AG04450 (cell line): ENCODE measurements at regions not wholly inside any gene's neighbourhood (a gene's known extent, or its start where the extent isn't known, plus 50 kb on each side); places are given as distances from the start of the nearest gene placed in this dataset.

Experiments
- CTCF ChIA-PET: fragments of 300-600, 350-600 bp; formaldehyde crosslinking; extraction: SDS; loops from one replicate; lab custom pipeline; 2022; ENCODE audit warnings: antibody characterized with exemption, inconsistent platforms; lab: Charles Lee
- POLR2A ChIA-PET: fragments of 350-600 bp; formaldehyde crosslinking; extraction: SDS; loops from one replicate; lab custom pipeline; 2021; ENCODE audit warnings: antibody characterized with exemption, inconsistent platforms; lab: Yijun Ruan, JAX
- DNase-seq: peaks from one replicate; pipeline ENCODE4 v3.0.0-alpha.2; 2011; ENCODE audit warnings: low read depth, low spot score
- H3K27ac ChIP-seq: one replicate; pipeline ENCODE4 v1.5.1; 2012; ENCODE audit warnings: low read depth, low read length, control low read depth
- H3K27me3 ChIP-seq: one replicate; pipeline ENCODE4 v1.6.0; 2012; ENCODE audit warnings: low read length; ENCODE audit not compliant: control insufficient read depth, insufficient read depth
- H3K4me3 ChIP-seq: 2 replicates; pipeline ENCODE4 v1.5.1; 2011; ENCODE audit warnings: mild to moderate bottlenecking, low read depth, low read length, control low read depth
- H3K9me3 ChIP-seq: 2 replicates; pipeline ENCODE4 v1.5.1; 2012; ENCODE audit warnings: low read length; ENCODE audit not compliant: control insufficient read depth, insufficient read depth
- CTCF ChIP-seq: IDR thresholded peaks from 2 replicates; pipeline ENCODE4 v1.5.1; 2011; ENCODE audit warnings: low read depth, low read length, control low read depth, inconsistent platforms

DNA sequence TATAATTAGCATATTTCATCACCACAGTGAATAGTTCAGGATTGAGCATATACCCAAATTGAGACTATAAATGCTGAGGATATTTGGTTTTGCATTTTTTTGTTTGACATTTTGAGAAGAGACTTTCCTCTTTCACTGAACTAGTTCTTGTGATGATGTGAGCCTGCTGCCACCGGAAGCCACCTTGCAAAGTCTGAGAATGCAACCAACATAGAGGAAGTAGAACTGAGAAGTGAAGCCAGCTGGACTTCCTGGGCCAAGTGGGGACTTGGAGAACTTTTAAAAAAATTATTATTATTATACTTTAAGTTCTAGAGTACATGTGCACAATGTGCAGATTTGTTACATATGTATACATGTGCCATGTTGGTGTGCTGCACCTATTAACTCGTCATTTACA lies 102.3 kb downstream of the RPE65 start:
- POLR2A ChIA-PET, result no interaction called here
- H3K9me3 ChIP-seq, result no peaks in the 10 kb centered on the region
- H3K27ac ChIP-seq, result no peak overlapping the region
- no peak for TF ChIP-seq CTCF
- CTCF ChIA-PET, result interaction anchor here (0.7 to 17.1 kb wide), 4 partner anchors 9 to 1303 kb away, joined by 3 to 473 read pairs (median 28); no protein-coding TSS in a partner anchor
- no peak for DNase-seq
- no peak overlapping the region for H3K4me3 ChIP-seq
- no peaks in the 10 kb centered on the region for H3K27me3 ChIP-seq

DNA sequence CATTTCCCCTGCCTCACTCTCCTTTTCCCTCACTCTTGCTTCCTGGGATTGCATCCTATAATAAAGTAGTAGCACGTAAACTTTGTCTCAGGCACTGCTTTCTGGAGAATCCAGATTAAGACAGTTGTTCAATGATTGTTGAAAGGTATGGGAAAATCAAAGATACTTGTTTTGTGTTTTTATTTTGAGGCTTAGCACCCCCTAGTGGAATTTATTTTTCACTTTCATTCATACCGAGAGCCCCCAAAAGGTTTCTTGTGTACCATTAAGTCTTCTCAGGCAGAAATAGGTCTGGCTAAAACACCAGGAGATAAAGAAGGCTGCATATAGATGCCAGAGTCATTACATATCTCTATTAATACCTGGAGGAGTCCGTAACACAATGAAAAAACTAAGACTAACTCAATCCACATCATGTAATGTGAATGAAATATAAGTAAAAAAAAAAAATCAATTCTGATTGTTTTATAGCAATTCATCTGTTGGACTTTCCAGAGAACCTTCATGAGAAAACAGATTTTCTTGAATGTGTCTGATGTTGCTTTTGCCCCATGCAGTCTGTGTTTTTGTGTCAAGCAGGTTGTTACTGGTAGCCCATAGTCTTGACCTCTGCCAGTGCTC lies 103.5 kb downstream of the RPE65 start:
- TF ChIP-seq CTCF, result peak; percentile 57
- POLR2A ChIA-PET, result no interaction called here
- H3K27me3 ChIP-seq, result no peaks in the 10 kb centered on the region

DNA sequence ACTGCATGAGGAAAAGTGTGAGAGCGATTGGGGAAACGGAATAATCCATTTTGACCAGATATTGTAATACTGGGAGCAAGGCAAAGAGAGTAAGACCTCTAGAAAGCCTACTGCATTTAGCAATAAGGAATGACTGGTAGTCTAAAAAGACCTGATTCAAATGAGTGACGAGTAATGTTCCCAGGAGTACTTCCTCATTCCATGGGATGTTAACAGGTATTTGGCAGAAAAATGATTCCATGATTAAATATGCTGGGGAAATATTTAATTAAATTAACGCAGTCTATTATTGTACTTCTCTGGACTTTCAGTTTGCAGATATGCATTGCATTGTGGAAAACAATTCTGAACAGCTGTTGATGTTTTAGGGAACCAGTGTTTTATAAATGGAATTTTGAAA lies 105.5 kb downstream of the RPE65 start:
- Histone ChIP-seq H3K27ac (no peak overlapping the region), H3K4me3 (no peak overlapping the region), H3K27me3 (no peaks in the 10 kb centered on the region), H3K9me3 (no peaks in the 10 kb centered on the region)
- ChIA-PET CTCF (interaction anchor here (0.6 to 17.1 kb wide), 9 partner anchors 8 to 584 kb away, joined by 3 to 473 read pairs (median 15); no protein-coding TSS in a partner anchor), POLR2A (no interaction called here)
- no peak for TF ChIP-seq CTCF
- no peak for DNase-seq

More for the DNA sequence above, 103.5 kb downstream of the RPE65 start:
- Histone ChIP-seq H3K9me3 (no peaks in the 10 kb centered on the region), H3K4me3 (no peak overlapping the region), H3K27ac (no peak overlapping the region)
- CTCF ChIA-PET, result interaction anchor here (0.5 to 17.1 kb wide), 36 partner anchors 10 to 1305 kb away, joined by 3 to 473 read pairs (median 4); no protein-coding TSS in a partner anchor
- DNase-seq, result no peak

GRCh38 chr1:68340951-68341350 lies 108.6 kb upstream of the WLS start:
- POLR2A ChIA-PET, result no interaction called here
- Histone ChIP-seq H3K27me3 (no peaks in the 10 kb centered on the region), H3K4me3 (no peak overlapping the region), H3K27ac (no peak overlapping the region), H3K9me3 (no peaks in the 10 kb centered on the region)
- DNase-seq, result no peak
- CTCF ChIA-PET, result interaction anchor here (0.6 to 17.1 kb wide), 5 partner anchors 8 to 223 kb away, joined by 3 to 473 read pairs (median 15); no protein-coding TSS in a partner anchor
- no peak for TF ChIP-seq CTCF

DNA sequence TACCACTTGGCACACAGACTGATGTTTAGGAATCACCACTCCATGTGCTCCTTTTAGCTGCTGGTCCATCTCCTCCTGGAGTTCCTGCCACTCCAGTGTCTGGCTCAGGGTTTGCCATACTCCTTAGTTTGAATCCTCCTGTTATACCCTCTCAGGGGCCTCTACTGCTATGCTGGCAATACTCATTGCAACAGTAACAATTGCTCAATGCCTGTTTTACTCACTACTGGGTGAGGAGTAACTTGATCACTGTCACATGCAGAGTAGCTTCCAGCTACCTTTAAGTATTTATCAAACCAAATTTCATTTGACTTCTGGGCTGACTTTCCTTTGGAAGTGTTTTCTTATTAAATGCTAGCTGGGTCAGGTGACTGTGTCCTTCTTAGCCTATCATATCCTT lies 107.2 kb upstream of the WLS start:
- H3K27ac ChIP-seq, result no peak overlapping the region
- DNase-seq, result no peak
- POLR2A ChIA-PET, result no interaction called here
- no peak overlapping the region for H3K4me3 ChIP-seq
- H3K27me3 ChIP-seq, result no peaks in the 10 kb centered on the region
- CTCF ChIA-PET, result interaction anchor here (1.2 to 17.1 kb wide), 4 partner anchors 19 to 489 kb away, joined by 3 to 473 read pairs (median 6); no protein-coding TSS in a partner anchor
- TF ChIP-seq CTCF, result no peak
- H3K9me3 ChIP-seq, result no peaks in the 10 kb centered on the region
